Endothelial cell of umbilical vein (primary cell): ENCODE measurements at regions not wholly inside any gene's neighbourhood (a gene's known extent, or its start where the extent isn't known, plus 50 kb on each side); places are given as distances from the start of the nearest gene placed in this dataset.

ENCODE experiments used
- BruUV-seq: library from RNA; stranded (reverse); fragments of 400-500 nt; replicated peaks from 2 replicates; lab custom pipeline; 2021; lab: Mats Ljungman, UMichigan
- CTCF ChIA-PET: fragments of 300-600, 350-600 bp; sonication (Branson Sonifier 250); formaldehyde crosslinking; loops from one replicate; lab custom pipeline; 2021; ENCODE audit warnings: antibody characterized with exemption, inconsistent platforms; lab: Charles Lee
- POLR2A ChIA-PET: fragments of 300-600, 350-600 bp; sonication (Branson Sonifier 250); formaldehyde crosslinking; loops from one replicate; lab custom pipeline; 2021; ENCODE audit warnings: antibody characterized with exemption, inconsistent platforms; lab: Charles Lee
- DNase-seq: peaks from one replicate; pipeline ENCODE4 v3.0.0-alpha.2; 2011; ENCODE audit warnings: low read depth, low spot score
- FAIRE-seq: peaks from 2 replicates; lab custom pipeline; 2011; peaks lifted over from hg19 to GRCh38; lab: Jason Lieb, UNC
- H2AFZ ChIP-seq: 2 replicates; pipeline ENCODE4 v1.6.0; 2012; ENCODE audit warnings: low read depth, low read length, control low read depth, inconsistent platforms
- H3K27ac ChIP-seq: 2 replicates; pipeline ENCODE4 v1.5.1; 2011; ENCODE audit warnings: low read depth, mild to moderate bottlenecking, control low read depth, low read length, moderate library complexity; ENCODE audit not compliant: insufficient read depth
- H3K27me3 ChIP-seq, 2 experiments: 2 replicates each; pipeline versions ENCODE4 v1.6.0 to v1.6.1; 2011; ENCODE audit warnings: low read length in 2 of 2, mixed read lengths in 1 of 2; ENCODE audit not compliant: control insufficient read depth in 2 of 2, insufficient read depth in 2 of 2
- H3K36me3 ChIP-seq, 2 experiments: 2 replicates in 1 of 2; 3 replicates in 1 of 2; pipeline ENCODE4 v1.5.1; 2011; ENCODE audit warnings: low read length in 2 of 2, mild to moderate bottlenecking in 1 of 2, moderate library complexity in 1 of 2; ENCODE audit not compliant: control insufficient read depth in 2 of 2, insufficient read depth in 2 of 2; ENCODE audit errors: extremely low read depth in 1 of 2
- H3K4me1 ChIP-seq: 3 replicates; pipeline ENCODE4 v1.5.1; 2011; ENCODE audit warnings: mild to moderate bottlenecking, low read length; ENCODE audit not compliant: control insufficient read depth, insufficient read depth; ENCODE audit errors: extremely low read depth
- H3K4me2 ChIP-seq: 2 replicates; pipeline ENCODE4 v1.6.1; 2011; ENCODE audit warnings: low read length, control low read depth, mixed read lengths; ENCODE audit not compliant: insufficient read depth
- H3K4me3 ChIP-seq, 3 experiments: fragments of 200-600 bp in 1 of 3; sonication (generic), shearing (Covaris generic) in 1 of 3; replicated peaks in 1 of 3; 2 replicates each; pipeline ENCODE4 v1.5.1; 2011 to 2016; ENCODE audit warnings: control low read depth in 3 of 3, low read length in 3 of 3, mild to moderate bottlenecking in 2 of 3, inconsistent platforms in 1 of 3, low read depth in 1 of 3, moderate library complexity in 1 of 3; ENCODE audit not compliant: insufficient read depth in 1 of 3
- H3K79me2 ChIP-seq: 2 replicates; pipeline ENCODE4 v1.6.0; 2012; ENCODE audit warnings: low read length, inconsistent platforms; ENCODE audit not compliant: control insufficient read depth, insufficient read depth
- H3K9ac ChIP-seq: replicated peaks from 2 replicates; pipeline ENCODE3; 2011; ENCODE audit warnings: low read length, control low read depth; ENCODE audit not compliant: insufficient read depth; ENCODE audit errors: extremely low read depth
- H3K9me1 ChIP-seq: replicated peaks from 3 replicates; pipeline ENCODE4 v1.6.0; 2011; ENCODE audit warnings: mild to moderate bottlenecking, low read length; ENCODE audit not compliant: control insufficient read depth, insufficient read depth; ENCODE audit errors: extremely low read depth
- H3K9me3 ChIP-seq: replicated peaks from 2 replicates; pipeline ENCODE4 v1.5.1; 2012; ENCODE audit warnings: low read length, inconsistent platforms; ENCODE audit not compliant: control insufficient read depth, insufficient read depth
- H4K20me1 ChIP-seq: replicated peaks from 2 replicates; pipeline ENCODE3; 2011; ENCODE audit warnings: mild to moderate bottlenecking, low read length; ENCODE audit not compliant: control insufficient read depth, insufficient read depth; ENCODE audit errors: extremely low read depth
- EZH2 ChIP-seq: IDR thresholded peaks from 2 replicates; pipeline ENCODE4 v1.6.1; 2012; ENCODE audit warnings: borderline replicate concordance, low read depth, mild to moderate bottlenecking, moderate library complexity, low read length, inconsistent platforms; ENCODE audit not compliant: severe bottlenecking
- FOS ChIP-seq: IDR thresholded peaks from 2 replicates; pipeline ENCODE4 v1.6.1; 2011; ENCODE audit warnings: mild to moderate bottlenecking, low read length, moderate library complexity, borderline replicate concordance; ENCODE audit not compliant: insufficient read depth
- GATA2 ChIP-seq: IDR thresholded peaks from 2 replicates; pipeline ENCODE4 v1.7.0; 2011; ENCODE audit warnings: low read depth, mild to moderate bottlenecking, moderate library complexity, mixed read lengths, low read length; ENCODE audit not compliant: insufficient read length, insufficient read depth
- JUN ChIP-seq: IDR thresholded peaks from 2 replicates; pipeline ENCODE4 v1.6.1; 2011; ENCODE audit warnings: borderline replicate concordance, low read depth; ENCODE audit not compliant: insufficient read length, insufficient read depth
- MYC ChIP-seq: IDR thresholded peaks from one replicate; pipeline ENCODE4 v1.6.1; 2011; ENCODE audit warnings: mild to moderate bottlenecking, low read depth, low read length
- POLR2A ChIP-seq: IDR thresholded peaks from 2 replicates; pipeline ENCODE4 v1.6.1; 2012; ENCODE audit warnings: low read depth, mild to moderate bottlenecking, control low read depth, low read length
- POLR2AphosphoS5 ChIP-seq: IDR thresholded peaks from 2 replicates; pipeline ENCODE4 v1.6.1; 2012; ENCODE audit warnings: low read depth, mild to moderate bottlenecking, control low read depth, low read length, moderate library complexity; ENCODE audit not compliant: insufficient read depth
- dilution Hi-C: fragments of 300-500 bp; cut with MboI; formaldehyde crosslinking; loops from one replicate; pipeline ENCODE4 v1.15.0; 2019; ENCODE audit warnings: low sequenced_read_pairs; ENCODE audit not compliant: extremely low pct_ligation_motif_present
- intact Hi-C: fragments of 100-400 bp; cut with micrococcal nuclease; formaldehyde crosslinking; loops from one replicate; pipeline ENCODE4 v1.10.0; 2022
- TF ChIP-seq, protein P1 (sequence below): IDR thresholded peaks from 2 replicates; pipeline ENCODE4 v1.6.1; 2011; ENCODE audit not compliant: insufficient read depth, insufficient read length
- TF ChIP-seq, protein P2 (sequence below), 2 donors: IDR thresholded peaks; 1 replicate in 1 of 2; 2 replicates in 1 of 2; pipeline ENCODE4 v1.5.1; 2011; ENCODE audit warnings: low read length in 2 of 2, mild to moderate bottlenecking in 2 of 2, moderate library complexity in 2 of 2, control low read depth in 1 of 2, inconsistent platforms in 1 of 2, low read depth in 1 of 2; ENCODE audit not compliant: insufficient read depth in 1 of 2; ENCODE audit errors: extremely low read depth in 1 of 2

DNA sequence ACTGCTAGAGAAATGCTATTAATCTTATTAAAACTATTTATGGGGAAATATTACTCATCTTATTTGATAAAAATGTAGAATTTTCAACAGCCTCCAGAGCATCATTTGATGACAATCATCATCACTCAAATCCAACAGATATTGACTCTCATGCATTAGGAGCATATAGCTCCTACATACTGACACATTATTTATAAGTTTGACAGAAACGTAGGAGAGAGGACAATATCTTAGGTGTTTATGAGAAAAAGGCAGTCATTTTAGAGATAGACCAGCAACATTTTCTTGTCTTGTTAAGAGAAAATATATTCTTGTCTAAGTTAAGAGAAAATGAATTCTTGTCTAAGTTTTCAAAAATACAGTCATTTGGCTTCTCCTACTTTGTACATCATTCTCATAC, 2550.2 kb downstream of the PCDH7 start:
- Histone ChIP-seq H3K4me3 (no peak overlapping the region), H3K36me3 (no peaks in the 10 kb centered on the region), H3K27me3 (no peaks in the 10 kb centered on the region), H4K20me1 (no peaks in the 10 kb centered on the region), H3K4me1 (no peaks in the 10 kb centered on the region), H3K27ac (no peak overlapping the region), H2AFZ (no peak overlapping the region), H3K79me2 (no peaks in the 10 kb centered on the region), H3K9ac (no peak overlapping the region), H3K9me3 (no peaks in the 10 kb centered on the region), H3K9me1 (no peaks in the 10 kb centered on the region), H3K4me2 (no peak overlapping the region)
- TF ChIP-seq, protein P1, sequence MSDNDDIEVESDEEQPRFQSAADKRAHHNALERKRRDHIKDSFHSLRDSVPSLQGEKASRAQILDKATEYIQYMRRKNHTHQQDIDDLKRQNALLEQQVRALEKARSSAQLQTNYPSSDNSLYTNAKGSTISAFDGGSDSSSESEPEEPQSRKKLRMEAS, result no peak
- TF ChIP-seq, protein P2, sequence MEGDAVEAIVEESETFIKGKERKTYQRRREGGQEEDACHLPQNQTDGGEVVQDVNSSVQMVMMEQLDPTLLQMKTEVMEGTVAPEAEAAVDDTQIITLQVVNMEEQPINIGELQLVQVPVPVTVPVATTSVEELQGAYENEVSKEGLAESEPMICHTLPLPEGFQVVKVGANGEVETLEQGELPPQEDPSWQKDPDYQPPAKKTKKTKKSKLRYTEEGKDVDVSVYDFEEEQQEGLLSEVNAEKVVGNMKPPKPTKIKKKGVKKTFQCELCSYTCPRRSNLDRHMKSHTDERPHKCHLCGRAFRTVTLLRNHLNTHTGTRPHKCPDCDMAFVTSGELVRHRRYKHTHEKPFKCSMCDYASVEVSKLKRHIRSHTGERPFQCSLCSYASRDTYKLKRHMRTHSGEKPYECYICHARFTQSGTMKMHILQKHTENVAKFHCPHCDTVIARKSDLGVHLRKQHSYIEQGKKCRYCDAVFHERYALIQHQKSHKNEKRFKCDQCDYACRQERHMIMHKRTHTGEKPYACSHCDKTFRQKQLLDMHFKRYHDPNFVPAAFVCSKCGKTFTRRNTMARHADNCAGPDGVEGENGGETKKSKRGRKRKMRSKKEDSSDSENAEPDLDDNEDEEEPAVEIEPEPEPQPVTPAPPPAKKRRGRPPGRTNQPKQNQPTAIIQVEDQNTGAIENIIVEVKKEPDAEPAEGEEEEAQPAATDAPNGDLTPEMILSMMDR (IDR thresholded peaks at IDR 0.05; ENCODE audit: extremely low read depth in 1 of 2, insufficient read depth in 1 of 2, low read depth in 1 of 2, low read length in 2 of 2), result no peak
- TF ChIP-seq GATA2 (no peak), POLR2A (no peak), FOS (no peak), MYC (no peak), JUN (no peak), POLR2AphosphoS5 (no peak), EZH2 (no peak)
- FAIRE-seq, result no peak
- intact Hi-C loops (no loop called here), dilution Hi-C loops (no loop called here)
- no TSS peak for BruUV-seq
- no peak for DNase-seq
- ChIA-PET CTCF (no interaction called here), POLR2A (no interaction called here)
